ENCODE measurements at regions not wholly inside any gene's neighbourhood (a gene's known extent, or its start where the extent isn't known, plus 50 kb on each side); places are given as distances from the start of the nearest gene placed in this dataset.

- no peak for TF ChIP-seq POLR2A (IDR thresholded peaks at IDR 0.05; ENCODE audit: low read length)
- TF ChIP-seq GATA1 (IDR thresholded peaks at IDR 0.05; ENCODE audit: low read depth, low read length), result no peak
Measured at GRCh38 chr9:31847963-31848362, 536.5 kb upstream of the ACO1 start.

Measured in erythroblast (primary cell).